ENCODE measurements at regions not wholly inside any gene's neighbourhood (a gene's known extent, or its start where the extent isn't known, plus 50 kb on each side); places are given as distances from the start of the nearest gene placed in this dataset.
A peak's percentile ranks its signal among the peaks of the same experiment; 100 is the strongest.

DNA sequence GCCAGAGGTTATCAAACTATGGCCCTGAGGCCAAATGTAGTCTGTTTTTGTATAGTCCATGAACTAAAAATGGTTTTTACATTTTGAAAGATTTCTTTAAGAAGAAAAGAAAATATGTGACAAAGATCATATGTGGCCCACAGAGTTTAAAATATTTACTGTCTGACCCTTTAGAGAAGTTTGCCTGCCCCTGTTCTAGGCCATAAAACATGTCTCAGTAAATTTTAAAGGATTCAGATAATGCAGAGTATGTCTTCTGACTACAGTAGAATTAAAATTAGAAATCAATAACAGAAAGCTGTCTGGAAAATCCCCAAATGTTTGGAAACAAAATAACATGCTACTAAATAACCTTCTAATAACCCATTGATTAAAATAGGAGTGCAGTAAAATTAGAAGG lies 86.3 kb downstream of the KCNRG start:
- no peak for DNase-seq (ENCODE audit: low read depth in 1 of 2, low spot score in 1 of 2)

GRCh38 chr13:50104493-50104892 lies 89.2 kb downstream of the KCNRG start:
- no peak for DNase-seq (ENCODE audit: low read depth in 1 of 2, low spot score in 1 of 2)

DNA sequence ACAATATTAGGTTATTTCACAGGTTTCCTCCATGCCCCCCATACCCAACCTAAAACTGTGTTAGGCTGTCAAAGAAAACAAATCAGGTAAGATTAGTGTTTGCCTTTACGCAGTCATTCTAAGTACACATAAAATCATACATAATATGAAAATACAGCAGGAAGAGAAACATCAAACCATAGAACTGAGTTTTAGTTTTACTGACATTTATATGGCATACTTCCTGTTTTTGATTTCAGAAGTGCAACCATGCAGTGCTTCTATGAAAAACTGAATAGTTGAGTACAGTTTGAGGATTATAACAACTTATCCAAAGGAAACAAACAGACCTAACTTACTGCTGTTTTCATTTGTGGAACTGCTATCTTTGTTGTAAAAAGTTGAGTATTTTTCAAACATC lies 91.3 kb downstream of the KCNRG start:
- no peak for DNase-seq (ENCODE audit: low read depth in 1 of 2, low spot score in 1 of 2)

GRCh38 chr13:50107205-50107604 lies 92.0 kb downstream of the KCNRG start:
- no peak for DNase-seq (ENCODE audit: low read depth in 1 of 2, low spot score in 1 of 2)

DNA sequence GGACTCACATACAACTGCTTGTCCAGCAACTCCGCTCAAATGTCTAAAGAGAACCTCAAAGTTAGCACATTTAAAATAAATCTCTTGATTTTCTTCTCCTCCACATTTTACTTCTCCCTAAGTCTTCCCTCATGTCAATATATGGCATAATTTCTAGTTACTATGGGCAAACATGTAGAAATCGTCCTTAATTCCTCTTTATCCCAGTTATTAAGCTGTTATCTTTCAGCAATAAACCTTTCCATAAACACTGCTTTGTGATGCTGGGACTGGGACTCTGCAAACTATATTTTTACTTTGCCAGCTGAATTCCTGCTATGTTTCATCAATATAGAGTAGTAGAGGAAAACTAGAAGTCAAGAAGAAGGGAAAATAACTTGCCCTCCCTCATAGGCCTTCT lies 99.7 kb downstream of the KCNRG start:
- DNase-seq (ENCODE audit: low read depth in 1 of 2, low spot score in 1 of 2): no peak

- DNase-seq (ENCODE audit: low read depth in 1 of 2, low spot score in 1 of 2): no peak
These were observed 100.5 kb downstream of the KCNRG start for GRCh38 chr13:50115695-50116094.

DNA sequence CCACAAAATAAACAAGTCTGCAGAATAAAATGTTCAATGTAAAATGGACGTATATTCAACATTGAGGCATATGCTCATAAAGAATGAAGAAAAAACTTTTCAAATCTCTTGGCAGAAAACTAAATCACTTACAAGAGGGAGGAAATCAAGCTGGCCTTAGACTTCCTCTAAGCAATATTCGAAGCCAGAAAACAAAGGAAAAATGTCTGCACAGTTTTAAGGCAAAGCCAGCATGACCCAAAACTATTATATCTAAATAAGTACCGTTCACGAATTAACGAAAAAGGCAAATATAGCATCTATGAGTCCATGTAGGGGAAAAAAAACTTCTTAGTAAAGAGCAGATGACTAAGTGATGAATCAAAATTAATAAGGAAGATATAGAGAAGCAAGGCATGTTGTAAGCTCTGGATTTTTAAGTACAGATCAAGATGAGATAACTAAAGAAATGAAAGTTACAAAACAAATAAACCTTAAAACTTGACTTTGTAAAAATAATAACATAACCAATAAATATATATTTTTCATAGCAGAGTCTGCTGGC lies 101.3 kb downstream of the KCNRG start:
- DNase-seq (ENCODE audit: low read depth in 1 of 2, low spot score in 1 of 2): no peak

- DNase-seq (ENCODE audit: low read depth in 1 of 2, low spot score in 1 of 2): no peak
These were observed 104.3 kb downstream of the KCNRG start for GRCh38 chr13:50119591-50119990.

- no peak for DNase-seq (ENCODE audit: low read depth in 1 of 2, low spot score in 1 of 2)
These were observed 107.2 kb downstream of the KCNRG start for GRCh38 chr13:50122455-50122854.

DNA sequence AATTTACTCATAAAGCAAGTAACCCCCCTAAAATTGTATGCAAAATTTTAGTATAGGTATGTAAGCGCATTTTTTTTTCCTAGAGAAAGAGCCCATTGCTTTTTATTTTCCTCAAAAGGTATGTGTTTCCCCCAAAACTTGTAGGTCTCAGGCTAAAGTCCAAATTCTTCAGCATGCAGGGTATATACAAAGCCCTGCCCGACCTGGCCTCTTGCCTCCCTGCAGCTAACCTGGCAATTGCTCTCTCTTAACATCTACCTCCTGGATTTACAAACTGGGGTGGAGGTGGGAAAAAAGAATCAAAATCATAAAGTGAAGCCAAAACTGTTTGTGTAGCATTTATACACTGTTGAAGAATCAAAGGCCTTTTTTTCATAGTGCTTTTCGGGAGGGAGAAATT lies 107.8 kb downstream of the KCNRG start:
- DNase-seq (ENCODE audit: low read depth in 1 of 2, low spot score in 1 of 2): no peak

DNA sequence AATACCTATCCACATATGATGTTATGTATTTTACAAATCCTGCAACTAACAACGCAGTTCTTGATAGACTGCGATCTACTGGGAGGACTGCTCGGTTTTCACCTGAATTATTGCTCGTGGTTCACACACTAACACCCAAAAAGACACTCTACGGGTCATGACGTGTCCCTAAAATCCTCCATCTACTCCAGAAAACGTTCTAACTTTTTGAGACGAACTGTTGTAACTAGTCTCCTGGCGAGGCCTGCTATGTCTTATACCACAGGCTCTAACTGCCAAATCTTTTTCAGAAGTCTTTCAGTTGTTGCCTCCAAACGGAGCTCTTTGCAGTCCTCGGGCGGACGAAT lies 108.2 kb downstream of the KCNRG start:
- DNase-seq (ENCODE audit: low read depth in 1 of 2, low spot score in 1 of 2): no peak

DNA sequence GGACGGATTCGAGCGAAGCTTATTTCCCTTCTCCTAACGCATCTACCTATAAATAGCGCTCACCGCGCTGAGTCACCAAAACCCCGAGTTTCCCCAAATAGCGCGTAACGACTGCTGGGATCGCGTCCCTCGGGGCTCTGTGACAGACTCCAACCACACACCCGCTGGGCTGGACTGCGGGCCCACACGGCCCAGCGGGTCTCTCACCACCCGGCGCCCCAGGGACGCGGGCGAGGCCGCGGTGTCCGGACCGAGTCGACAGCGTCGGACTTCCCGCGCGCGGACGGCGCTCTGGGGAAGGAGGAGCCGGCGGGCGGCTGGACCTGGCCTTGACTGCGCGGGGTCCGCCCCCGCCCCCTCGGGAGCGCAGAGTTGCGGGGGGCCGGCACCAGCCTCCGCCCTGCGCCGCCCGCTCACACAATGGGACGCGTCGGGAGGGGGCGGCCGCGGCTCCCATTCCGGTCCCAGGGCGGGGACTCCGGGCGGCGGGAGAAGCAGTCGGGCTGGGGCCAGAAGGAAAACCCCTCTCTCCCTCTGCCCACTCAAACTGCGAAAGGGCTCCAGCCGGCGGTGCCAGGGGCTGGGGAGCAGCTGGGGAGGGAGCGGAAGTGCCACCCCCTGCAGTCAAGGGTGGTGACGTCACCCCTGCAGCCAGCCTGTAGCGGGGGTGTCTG lies 108.8 kb downstream of the KCNRG start:
- peak; percentile 44 to 62 for DNase-seq (ENCODE audit: low read depth in 1 of 2, low spot score in 1 of 2)

DNA sequence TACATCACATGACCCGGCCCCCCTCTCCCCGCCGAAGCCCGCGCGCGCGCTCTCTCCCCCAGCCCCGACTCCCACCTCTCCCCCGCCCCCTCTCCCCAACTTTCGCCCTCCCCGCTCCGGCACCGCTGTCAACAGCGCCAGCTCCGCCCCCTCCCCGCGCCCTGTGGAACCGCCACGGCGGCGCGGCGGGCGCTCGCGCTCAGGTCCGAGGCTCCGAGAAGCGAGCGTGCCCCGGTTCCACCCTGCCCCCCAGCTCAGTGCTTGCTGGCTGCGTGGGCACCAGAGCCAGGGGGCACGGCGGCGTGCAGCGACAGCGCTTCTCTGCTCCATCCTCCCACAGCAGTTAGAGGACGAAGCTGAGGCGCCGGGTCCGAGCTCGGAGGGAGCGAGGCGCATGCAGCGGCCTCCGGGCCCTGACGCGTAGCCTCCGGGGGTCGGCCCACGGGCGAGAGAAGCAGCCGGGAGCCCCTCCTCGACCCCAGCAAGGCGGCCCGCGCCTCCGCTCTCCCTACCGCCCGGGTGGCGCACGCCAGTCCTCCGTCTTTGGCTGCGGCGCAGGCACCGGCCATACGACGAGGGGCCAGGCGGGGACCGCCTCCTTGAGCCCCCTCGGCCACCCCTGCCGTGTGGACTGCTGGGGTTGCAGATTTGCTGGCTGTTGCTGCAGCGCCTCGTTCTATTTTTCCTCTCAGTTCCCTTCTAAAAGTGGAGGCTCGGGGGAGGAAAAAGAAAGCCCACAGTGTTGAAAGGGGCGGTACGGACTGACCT lies 109.5 kb downstream of the KCNRG start:
- DNase-seq (ENCODE audit: low read depth in 1 of 2, low spot score in 1 of 2): peak; percentile 91 to 92

GRCh38 chr13:50125304-50125553 lies 110.0 kb downstream of the KCNRG start:
- DNase-seq (ENCODE audit: low read depth in 1 of 2, low spot score in 1 of 2): no peak

DNA sequence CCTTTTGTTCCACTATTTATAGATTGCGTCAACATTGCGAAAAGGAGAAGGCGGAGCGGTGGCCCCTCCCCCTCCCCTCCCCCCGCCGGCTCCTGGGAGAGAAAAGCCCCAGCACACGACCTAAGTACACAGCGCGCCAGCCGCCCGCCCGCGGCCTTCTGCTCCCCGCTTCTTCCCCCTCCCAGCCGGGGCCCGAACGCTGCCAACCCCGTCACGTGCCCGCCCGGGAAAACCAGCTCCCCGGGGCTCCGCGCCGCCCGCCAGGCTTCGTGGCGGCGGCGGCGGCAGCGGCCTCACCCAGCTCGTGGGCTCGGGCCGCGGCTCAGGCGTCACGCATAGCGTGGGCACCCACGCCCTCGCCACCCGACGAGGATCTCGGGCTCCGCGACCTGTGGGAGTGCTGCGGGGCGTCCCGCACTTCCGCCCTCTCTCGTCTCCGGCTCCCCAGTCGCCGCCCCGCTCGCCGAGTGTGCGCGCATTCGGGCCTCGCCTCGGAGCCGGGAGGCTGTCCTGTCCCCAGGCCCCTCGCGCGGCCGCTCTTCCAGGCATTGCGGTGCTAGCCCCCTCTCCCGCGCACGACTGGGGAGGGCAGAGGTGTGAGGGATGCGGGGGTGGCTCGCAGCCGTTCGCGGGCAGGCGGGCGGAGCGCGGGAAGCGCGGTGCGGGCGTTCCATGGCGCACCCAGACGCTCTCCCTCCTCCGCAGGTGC lies 110.5 kb downstream of the KCNRG start:
- peak; percentile 72 to 77 for DNase-seq (ENCODE audit: low read depth in 1 of 2, low spot score in 1 of 2)

DNA sequence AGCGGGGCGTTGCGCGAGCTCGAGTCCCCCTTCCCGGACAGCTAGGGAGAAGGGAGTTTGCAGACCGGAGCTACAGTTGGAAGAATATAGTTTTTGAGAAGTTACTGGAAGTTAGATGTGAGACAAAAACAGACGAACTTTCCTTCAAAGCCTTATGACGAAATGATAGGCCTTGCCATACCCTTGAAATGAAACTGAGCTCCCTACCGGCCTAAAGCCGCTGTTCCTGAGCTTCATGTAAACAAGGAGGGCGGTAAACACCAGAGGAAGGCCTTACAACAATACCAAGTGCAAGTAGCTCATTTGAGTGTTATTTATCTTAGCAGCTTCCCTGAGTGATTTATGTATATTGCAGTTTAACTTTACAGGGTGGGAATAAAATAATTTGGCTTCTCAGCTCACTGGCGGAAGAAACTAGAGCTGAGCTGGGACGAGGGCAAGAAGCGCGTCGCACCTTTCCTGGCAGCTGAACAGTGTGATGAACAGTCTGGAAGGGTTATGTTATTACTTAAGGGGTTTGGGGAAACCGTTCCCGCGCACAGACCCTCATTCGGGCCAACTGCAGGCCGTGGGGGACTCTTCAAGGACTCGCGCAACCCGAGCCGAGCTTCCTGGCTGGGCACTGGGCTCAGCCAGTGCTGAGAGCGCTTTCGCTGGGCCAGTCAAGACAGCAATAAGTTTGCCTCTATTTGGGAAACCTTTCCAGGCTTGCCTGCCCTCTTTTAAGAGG lies 111.2 kb downstream of the KCNRG start:
- DNase-seq (ENCODE audit: low read depth in 1 of 2, low spot score in 1 of 2): no peak

DNA sequence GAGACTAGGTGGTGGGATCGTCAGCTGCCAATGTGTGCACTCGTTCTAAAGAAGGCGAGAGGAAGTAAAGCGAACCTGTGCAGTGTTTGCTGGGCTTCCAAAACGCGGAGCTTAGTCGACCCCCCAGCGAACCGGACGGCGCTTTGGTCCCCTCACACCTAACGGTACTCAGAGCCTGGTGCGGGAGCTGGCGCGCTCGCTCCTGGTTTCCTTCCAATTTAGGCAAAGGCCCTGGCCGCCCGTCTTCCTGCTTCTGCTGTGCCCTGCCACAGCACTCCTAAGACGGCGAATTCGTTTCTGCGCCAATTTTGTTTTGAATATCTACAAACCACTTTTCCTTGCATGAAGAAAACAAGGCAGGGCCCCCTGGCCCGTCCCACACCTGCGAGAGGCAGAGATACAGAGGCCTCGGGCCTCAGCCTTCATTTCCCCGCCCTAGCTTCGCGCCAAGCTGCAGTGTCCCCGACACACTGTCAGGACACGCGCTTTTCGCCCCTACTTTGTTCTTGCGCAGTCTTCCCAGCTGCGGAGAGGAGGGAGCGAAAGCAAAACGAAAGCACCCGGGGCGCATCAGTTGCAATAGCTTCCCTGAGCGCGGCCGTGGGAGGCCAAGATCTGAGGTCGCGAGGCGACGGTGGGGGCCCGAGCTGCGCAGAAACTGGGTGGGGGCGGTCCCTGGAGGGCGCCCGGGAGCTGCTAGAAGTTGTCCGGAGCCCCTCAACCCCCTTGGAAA lies 111.9 kb downstream of the KCNRG start:
- no peak for DNase-seq (ENCODE audit: low read depth in 1 of 2, low spot score in 1 of 2)

DNA sequence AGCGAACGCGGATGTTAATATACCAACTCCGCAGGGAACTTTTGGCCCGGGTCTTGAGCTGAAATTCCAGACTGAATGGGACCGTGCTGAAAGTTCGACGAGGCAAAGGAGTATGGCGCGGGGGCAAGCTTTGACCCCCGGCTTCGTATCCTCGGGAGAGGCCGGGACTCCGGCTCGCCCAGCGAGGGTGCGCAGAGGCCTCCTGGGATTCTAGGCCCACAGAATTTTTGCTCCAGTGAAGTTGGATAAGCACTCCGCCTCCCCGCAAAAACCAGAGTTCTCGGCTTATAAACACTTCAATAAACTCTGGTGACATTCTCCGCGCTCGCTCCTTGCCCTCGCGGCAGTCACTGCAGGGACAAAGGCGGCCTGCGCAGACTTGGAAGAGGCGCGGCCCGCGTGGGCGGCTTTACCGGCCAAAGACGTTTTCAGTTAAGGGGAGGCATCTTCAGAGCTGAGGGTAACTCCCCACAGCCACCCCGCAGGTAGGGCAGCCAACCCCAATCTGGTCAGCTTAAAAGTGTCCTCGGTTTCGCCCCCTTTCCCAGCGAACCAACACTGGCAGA lies 112.6 kb downstream of the KCNRG start:
- no peak for DNase-seq (ENCODE audit: low read depth in 1 of 2, low spot score in 1 of 2)

- DNase-seq (ENCODE audit: low read depth in 1 of 2, low spot score in 1 of 2): no peak
These were observed 113.2 kb downstream of the KCNRG start for GRCh38 chr13:50128428-50128931.

- no peak for DNase-seq (ENCODE audit: low read depth in 1 of 2, low spot score in 1 of 2)
These were observed 113.9 kb downstream of the KCNRG start for GRCh38 chr13:50129081-50129705.
